HCT116 (cell line): ENCODE measurements at regions not wholly inside any gene's neighbourhood (a gene's known extent, or its start where the extent isn't known, plus 50 kb on each side); places are given as distances from the start of the nearest gene placed in this dataset.

Experiments
- ATAC-seq: fragments of 200-7000 bp; cut with Tn5 transposase; 2 replicates; pipeline ENCODE4 v1.9.1; 2020; ENCODE audit warnings: mild to moderate bottlenecking, moderate library complexity
- BruUV-seq: library from RNA; stranded (reverse); fragments of 400-500 nt; replicated peaks from 2 replicates; lab custom pipeline; 2021; lab: Mats Ljungman, UMichigan
- CTCF ChIA-PET: fragments of 300-600 bp; sonication (Branson Sonifier 250); formaldehyde crosslinking; loops from one replicate; lab custom pipeline; 2021; ENCODE audit warnings: antibody characterized with exemption; lab: Charles Lee
- POLR2A ChIA-PET: fragments of 300-600, 350-600 bp; sonication (Branson Sonifier 250); formaldehyde crosslinking; loops from one replicate; lab custom pipeline; 2021; ENCODE audit warnings: antibody characterized with exemption; lab: Charles Lee
- RAD21 ChIA-PET, 2 experiments: fragments of 300-600 bp; sonication (Branson Sonifier 250); formaldehyde crosslinking; loops; one replicate each; lab custom pipeline; 2023; ENCODE audit warnings: low total read pairs in 2 of 2; ENCODE audit not compliant: uncharacterized antibody in 2 of 2, unreplicated experiment in 2 of 2, low non-redundant PET in 1 of 2; lab: Charles Lee
- DNase-seq: peaks from one replicate; pipeline ENCODE4 v3.0.0-alpha.2; 2010; ENCODE audit warnings: low read depth, low spot score
- H2AFZ ChIP-seq: fragments of 200-600 bp; shearing (Covaris generic), sonication (generic); 2 replicates; pipeline ENCODE4 v1.6.1; 2017; ENCODE audit warnings: low read depth, mixed run types, mixed read lengths, antibody characterized with exemption, low read length; ENCODE audit not compliant: poor library complexity, severe bottlenecking
- H3K27ac ChIP-seq: 2 replicates; pipeline ENCODE4 v1.5.1; 2012; ENCODE audit warnings: low read depth, low read length
- H3K27me3 ChIP-seq: fragments of 200-600 bp; sonication (generic); 2 replicates; pipeline ENCODE4 v1.6.1; 2016; ENCODE audit warnings: mixed run types, low read length, mixed read lengths; ENCODE audit not compliant: insufficient read depth
- H3K36me3 ChIP-seq, 2 experiments: fragments of 200-500 bp in 1 of 2; fragments of 200-600 bp in 1 of 2; sonication (Bioruptor generic) in 1 of 2; sonication (generic) in 1 of 2; 2 replicates each; pipeline versions ENCODE4 v1.5.1 to v1.6.1; 2014 to 2016; ENCODE audit warnings: low read length in 2 of 2, inconsistent platforms in 1 of 2, mixed read lengths in 1 of 2, mixed run types in 1 of 2; ENCODE audit not compliant: insufficient read depth in 2 of 2, control insufficient read depth in 1 of 2
- H3K4me1 ChIP-seq, 2 experiments: fragments of 200-600 bp in 1 of 2; sonication (generic) in 1 of 2; 2 replicates each; pipeline versions ENCODE4 v1.5.1 to v1.6.1; 2012 to 2017; ENCODE audit warnings: low read length in 2 of 2, inconsistent platforms in 1 of 2, mild to moderate bottlenecking in 1 of 2, mixed read lengths in 1 of 2, mixed run types in 1 of 2, moderate library complexity in 1 of 2; ENCODE audit not compliant: insufficient read depth in 2 of 2, control insufficient read depth in 1 of 2
- H3K4me2 ChIP-seq: fragments of 200-600 bp; sonication (generic); 2 replicates; pipeline ENCODE4 v1.6.1; 2017; ENCODE audit warnings: mixed run types, low read length, mixed read lengths
- H3K4me3 ChIP-seq, 2 experiments: fragments of 200-600 bp in 1 of 2; sonication (generic) in 1 of 2; replicated peaks in 1 of 2; 2 replicates each; pipeline ENCODE4 v1.5.1; 2011 to 2016; ENCODE audit warnings: low read length in 2 of 2, control low read depth in 1 of 2, low read depth in 1 of 2, mild to moderate bottlenecking in 1 of 2, mixed read lengths in 1 of 2, mixed run types in 1 of 2
- H3K79me2 ChIP-seq: fragments of 200-600 bp; sonication (generic); 2 replicates; pipeline ENCODE4 v1.6.1; 2017; ENCODE audit warnings: mild to moderate bottlenecking, mixed run types, low read length, moderate library complexity, mixed read lengths; ENCODE audit not compliant: insufficient read depth
- H3K9ac ChIP-seq: fragments of 200-600 bp; sonication (generic); 2 replicates; pipeline ENCODE4 v1.6.1; 2016; ENCODE audit warnings: low read length, mixed read lengths
- H3K9me2 ChIP-seq: fragments of 200-600 bp; sonication (generic), shearing (Covaris generic); 2 replicates; pipeline ENCODE4 v1.6.1; 2017; ENCODE audit warnings: mixed run types, mild to moderate bottlenecking, moderate library complexity; ENCODE audit not compliant: insufficient read depth
- H3K9me3 ChIP-seq, 2 experiments: fragments of 200-500 bp in 1 of 2; fragments of 200-600 bp in 1 of 2; sonication (Bioruptor generic) in 1 of 2; sonication (generic) in 1 of 2; 2 replicates each; pipeline ENCODE4 v1.6.1; 2014 to 2017; ENCODE audit warnings: low read length in 2 of 2, mixed read lengths in 2 of 2, inconsistent platforms in 1 of 2, low read depth in 1 of 2, mild to moderate bottlenecking in 1 of 2, mixed run types in 1 of 2, moderate library complexity in 1 of 2; ENCODE audit not compliant: control insufficient read depth in 1 of 2, insufficient read depth in 1 of 2
- H4K20me1 ChIP-seq: fragments of 200-600 bp; sonication (generic), shearing (Covaris generic); 2 replicates; pipeline ENCODE4 v1.6.1; 2017; ENCODE audit warnings: mixed run types, mild to moderate bottlenecking, moderate library complexity; ENCODE audit not compliant: insufficient read depth
- EGR1 ChIP-seq: IDR thresholded peaks from 2 replicates; pipeline ENCODE4 v1.6.1; 2012; ENCODE audit warnings: low read depth
- SRF ChIP-seq: IDR thresholded peaks from 2 replicates; pipeline ENCODE4 v1.6.1; 2012; ENCODE audit warnings: low read depth
- TCF7L2 ChIP-seq: IDR thresholded peaks from 2 replicates; pipeline ENCODE4 v1.7.0; 2011; ENCODE audit warnings: borderline replicate concordance, inconsistent platforms; ENCODE audit not compliant: insufficient read depth, insufficient read length; ENCODE audit errors: extremely low read depth
- intact Hi-C: fragments of 100-400 bp; cut with micrococcal nuclease; formaldehyde crosslinking; loops from 2 replicates; pipeline ENCODE4 v1.10.0; 2022
- TF ChIP-seq, protein P1 (sequence below): IDR thresholded peaks from 2 replicates; pipeline ENCODE4 v1.6.1; 2012; ENCODE audit warnings: low read depth
- TF ChIP-seq, protein P2 (sequence below): IDR thresholded peaks from 2 replicates; pipeline ENCODE4 v1.6.1; 2012
- TF ChIP-seq, protein P3 (sequence below): IDR thresholded peaks from 2 replicates; pipeline ENCODE4 v1.6.1; 2011; ENCODE audit warnings: mild to moderate bottlenecking, low read length, moderate library complexity; ENCODE audit not compliant: insufficient replicate concordance; ENCODE audit errors: extremely low read depth

DNA sequence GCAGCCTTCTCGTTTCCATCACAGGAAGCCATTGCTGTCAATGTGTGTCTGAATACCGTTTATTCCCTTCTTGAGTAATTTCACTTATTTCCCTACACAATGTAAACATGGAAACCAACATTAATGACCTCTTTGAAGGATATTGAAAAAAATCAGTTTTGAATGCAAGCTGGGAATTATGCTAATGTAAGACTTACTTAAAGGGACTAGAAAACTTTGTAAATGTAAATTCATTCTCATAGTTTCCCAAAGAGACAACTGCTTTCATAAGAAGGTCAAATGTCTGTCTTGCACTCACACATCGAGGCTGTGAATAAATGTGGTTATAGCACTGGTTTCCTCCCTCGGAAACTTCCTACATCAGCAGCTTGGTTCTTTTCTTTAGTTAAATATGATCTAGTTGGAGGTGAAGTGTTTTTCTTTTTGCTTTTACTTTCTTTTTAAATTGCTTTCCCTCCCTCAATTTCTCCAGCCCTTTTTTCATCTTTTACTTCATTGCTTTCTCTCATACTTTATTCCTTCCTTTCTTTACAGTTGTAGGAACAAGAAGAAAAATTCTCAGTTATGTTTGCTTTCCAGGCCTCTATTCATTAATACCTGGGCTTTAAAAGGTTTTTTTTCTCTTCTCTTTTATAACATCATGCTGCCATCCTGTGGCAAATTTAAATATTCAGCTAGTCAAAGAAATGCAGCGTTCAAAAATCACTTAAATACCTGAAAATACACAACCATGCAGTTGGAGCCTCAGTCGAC lies 108.3 kb downstream of the TNFAIP3 start (continued):
- TF ChIP-seq, protein P1, sequence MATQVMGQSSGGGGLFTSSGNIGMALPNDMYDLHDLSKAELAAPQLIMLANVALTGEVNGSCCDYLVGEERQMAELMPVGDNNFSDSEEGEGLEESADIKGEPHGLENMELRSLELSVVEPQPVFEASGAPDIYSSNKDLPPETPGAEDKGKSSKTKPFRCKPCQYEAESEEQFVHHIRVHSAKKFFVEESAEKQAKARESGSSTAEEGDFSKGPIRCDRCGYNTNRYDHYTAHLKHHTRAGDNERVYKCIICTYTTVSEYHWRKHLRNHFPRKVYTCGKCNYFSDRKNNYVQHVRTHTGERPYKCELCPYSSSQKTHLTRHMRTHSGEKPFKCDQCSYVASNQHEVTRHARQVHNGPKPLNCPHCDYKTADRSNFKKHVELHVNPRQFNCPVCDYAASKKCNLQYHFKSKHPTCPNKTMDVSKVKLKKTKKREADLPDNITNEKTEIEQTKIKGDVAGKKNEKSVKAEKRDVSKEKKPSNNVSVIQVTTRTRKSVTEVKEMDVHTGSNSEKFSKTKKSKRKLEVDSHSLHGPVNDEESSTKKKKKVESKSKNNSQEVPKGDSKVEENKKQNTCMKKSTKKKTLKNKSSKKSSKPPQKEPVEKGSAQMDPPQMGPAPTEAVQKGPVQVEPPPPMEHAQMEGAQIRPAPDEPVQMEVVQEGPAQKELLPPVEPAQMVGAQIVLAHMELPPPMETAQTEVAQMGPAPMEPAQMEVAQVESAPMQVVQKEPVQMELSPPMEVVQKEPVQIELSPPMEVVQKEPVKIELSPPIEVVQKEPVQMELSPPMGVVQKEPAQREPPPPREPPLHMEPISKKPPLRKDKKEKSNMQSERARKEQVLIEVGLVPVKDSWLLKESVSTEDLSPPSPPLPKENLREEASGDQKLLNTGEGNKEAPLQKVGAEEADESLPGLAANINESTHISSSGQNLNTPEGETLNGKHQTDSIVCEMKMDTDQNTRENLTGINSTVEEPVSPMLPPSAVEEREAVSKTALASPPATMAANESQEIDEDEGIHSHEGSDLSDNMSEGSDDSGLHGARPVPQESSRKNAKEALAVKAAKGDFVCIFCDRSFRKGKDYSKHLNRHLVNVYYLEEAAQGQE = no peak
- TF ChIP-seq TCF7L2 = no peak
- TF ChIP-seq EGR1 = no peak
- TF ChIP-seq, all 23 proteins: peak for 2

DNA sequence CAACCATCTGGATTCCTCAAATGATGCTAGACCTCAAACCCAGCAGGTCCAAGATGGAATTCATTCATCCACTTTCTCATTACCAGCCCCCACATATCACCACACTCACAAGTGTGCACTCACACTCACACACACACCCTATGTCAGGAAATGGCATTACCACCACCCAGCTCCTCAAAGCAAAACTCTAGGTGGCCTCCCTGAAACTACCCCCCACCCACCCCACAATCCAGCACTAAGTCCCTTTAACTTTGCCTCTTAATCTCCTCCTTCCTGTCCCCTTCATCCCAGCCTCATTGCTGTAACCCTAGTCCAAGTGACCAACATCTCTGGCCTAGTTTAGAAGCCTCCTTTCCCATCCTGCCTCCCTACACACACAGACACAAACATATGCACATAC lies 109.4 kb downstream of the TNFAIP3 start:
- H3K4me3 ChIP-seq = no peak overlapping the region
- H3K27me3 ChIP-seq = no peaks in the 10 kb centered on the region
- ChIA-PET RAD21 (no interaction called here), POLR2A (no interaction called here), CTCF (interaction anchor here (0.8 to 2.3 kb wide), 2 partner anchors 177 to 268 kb away, joined by 6 to 14 read pairs; no protein-coding TSS in a partner anchor)
- ATAC-seq (no peak), DNase-seq (no peak)
- no peak overlapping the region for H3K4me2 ChIP-seq
- H3K9ac ChIP-seq = no peak overlapping the region
- no peaks in the 10 kb centered on the region for H3K79me2 ChIP-seq
- no peaks in the 10 kb centered on the region for H3K9me2 ChIP-seq
- H3K9me3 ChIP-seq = no peaks in the 10 kb centered on the region
- H3K4me1 ChIP-seq = peaks cover 7 to 21% of the 10 kb centered on the region in 2 experiments
- H4K20me1 ChIP-seq = no peaks in the 10 kb centered on the region
- H3K36me3 ChIP-seq = no peaks in the 10 kb centered on the region
- TF ChIP-seq, protein P2, sequence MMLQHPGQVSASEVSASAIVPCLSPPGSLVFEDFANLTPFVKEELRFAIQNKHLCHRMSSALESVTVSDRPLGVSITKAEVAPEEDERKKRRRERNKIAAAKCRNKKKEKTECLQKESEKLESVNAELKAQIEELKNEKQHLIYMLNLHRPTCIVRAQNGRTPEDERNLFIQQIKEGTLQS = no peak
- TF ChIP-seq, protein P3, sequence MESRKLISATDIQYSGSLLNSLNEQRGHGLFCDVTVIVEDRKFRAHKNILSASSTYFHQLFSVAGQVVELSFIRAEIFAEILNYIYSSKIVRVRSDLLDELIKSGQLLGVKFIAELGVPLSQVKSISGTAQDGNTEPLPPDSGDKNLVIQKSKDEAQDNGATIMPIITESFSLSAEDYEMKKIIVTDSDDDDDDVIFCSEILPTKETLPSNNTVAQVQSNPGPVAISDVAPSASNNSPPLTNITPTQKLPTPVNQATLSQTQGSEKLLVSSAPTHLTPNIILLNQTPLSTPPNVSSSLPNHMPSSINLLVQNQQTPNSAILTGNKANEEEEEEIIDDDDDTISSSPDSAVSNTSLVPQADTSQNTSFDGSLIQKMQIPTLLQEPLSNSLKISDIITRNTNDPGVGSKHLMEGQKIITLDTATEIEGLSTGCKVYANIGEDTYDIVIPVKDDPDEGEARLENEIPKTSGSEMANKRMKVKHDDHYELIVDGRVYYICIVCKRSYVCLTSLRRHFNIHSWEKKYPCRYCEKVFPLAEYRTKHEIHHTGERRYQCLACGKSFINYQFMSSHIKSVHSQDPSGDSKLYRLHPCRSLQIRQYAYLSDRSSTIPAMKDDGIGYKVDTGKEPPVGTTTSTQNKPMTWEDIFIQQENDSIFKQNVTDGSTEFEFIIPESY = no peak
- TF ChIP-seq SRF = no peak
- no peak overlapping the region for H3K27ac ChIP-seq
- no peak overlapping the region for H2AFZ ChIP-seq
- intact Hi-C loops = loop anchor here (10.0 kb wide), 1 partner anchor 882 kb away; no protein-coding TSS in a partner anchor
- BruUV-seq = no TSS peak
